HG02884 (cell line): ENCODE measurements at regions not wholly inside any gene's neighbourhood (a gene's known extent, or its start where the extent isn't known, plus 50 kb on each side); places are given as distances from the start of the nearest gene placed in this dataset.

ENCODE experiments used
- ATAC-seq: cut with Tn5 transposase; IDR thresholded peaks from one replicate; pipeline ENCODE4 v1.9.1; 2021; ENCODE audit warnings: mild to moderate bottlenecking, moderate library complexity; ENCODE audit not compliant: unreplicated experiment

- ATAC-seq = no peak
These were observed 162.3 kb upstream of the KLF14 start for GRCh38 chr7:130896051-130896881.

GRCh38 chr7:130896898-130897514 is 163.0 kb upstream of the KLF14 start:
- no peak for ATAC-seq

GRCh38 chr7:130897515-130898419 is 163.8 kb upstream of the KLF14 start:
- no peak for ATAC-seq

- ATAC-seq = no peak
These were observed 165.1 kb upstream of the KLF14 start for GRCh38 chr7:130899071-130899560.

GRCh38 chr7:130899638-130900401 is 165.8 kb upstream of the KLF14 start:
- ATAC-seq = no peak

DNA sequence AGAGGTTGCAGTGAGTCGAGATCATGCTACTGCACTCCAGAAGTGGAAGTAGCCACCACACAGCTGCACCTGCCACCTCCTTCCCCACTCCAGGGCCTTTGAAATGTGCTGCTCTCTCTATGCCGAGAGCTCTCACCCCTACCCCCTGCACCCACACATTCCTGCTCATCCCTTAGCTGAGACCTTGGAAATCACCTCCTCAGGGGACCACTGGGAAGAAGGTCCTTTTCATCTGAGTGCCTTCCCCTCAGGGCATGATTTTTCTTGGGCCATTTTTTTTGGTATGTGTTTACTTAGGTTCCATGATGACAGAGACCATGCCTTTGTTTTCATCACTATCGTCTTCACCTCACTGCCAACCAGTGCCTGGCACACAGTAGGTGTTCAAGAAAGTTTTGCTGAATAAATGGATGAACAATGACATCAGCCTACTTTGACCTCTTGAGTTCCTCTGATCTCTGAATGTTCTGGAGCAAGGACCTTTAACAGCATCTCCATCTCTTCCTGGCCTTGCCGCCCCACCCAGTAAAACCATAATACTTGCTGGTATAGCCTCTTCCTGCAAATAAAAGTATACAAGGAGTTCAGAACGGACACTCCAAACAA is 166.6 kb upstream of the KLF14 start:
- no peak for ATAC-seq

DNA sequence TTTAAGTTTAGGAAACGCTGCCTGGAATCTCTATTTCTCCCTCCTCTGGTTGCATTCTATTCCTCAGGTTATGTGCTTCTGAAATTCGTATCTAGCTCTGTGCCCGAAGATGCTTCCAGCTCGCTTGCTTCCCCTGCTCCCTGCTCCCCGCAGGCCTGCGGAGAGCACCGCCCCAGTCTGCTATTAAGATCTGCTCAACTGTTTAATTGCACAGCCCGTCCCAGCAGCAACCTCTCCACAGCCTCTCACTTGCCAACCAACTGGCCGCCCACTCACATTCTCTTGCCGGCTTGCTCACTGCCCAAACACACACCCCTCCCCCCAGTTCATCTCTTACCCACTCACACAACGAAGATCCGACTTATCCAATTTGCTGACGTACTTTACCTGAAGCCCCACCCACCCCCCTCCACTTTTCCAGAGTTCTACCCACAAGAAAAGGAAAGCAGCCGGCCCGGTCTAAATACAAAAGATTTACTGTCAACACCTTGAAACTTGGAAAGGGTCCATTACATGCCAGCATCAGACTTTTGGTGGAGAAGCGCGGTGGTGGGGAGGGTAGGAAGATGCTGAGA is 167.3 kb upstream of the KLF14 start:
- ATAC-seq = no peak

DNA sequence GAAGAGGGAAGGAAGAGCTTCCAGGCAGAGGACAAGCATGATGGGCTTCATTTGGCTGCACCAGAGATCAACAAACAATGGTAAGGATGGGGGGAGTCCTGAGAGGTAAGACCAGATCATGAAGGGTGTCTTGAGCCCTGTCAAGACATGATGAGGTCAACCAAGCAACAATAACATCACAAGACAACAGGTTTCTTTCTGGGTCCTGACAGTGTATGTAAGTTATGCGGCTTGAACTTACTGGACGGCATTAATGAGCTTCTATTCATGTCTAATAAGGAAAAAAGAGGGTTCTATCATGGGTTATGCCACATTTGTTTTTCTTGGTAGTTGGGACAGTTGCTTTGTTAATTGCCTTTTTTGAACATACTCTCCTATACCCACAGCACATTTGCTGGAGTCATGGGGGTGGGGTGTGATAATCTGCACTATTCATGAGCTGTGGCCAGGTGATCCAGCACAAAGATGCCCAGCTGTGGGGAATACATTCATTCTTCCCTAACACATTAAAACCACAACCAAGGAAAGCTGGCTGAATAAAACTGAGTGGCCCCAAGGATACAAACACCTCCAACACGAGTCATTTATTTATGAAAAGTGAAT is 168.8 kb upstream of the KLF14 start:
- ATAC-seq = no peak

- no peak for ATAC-seq
These were observed 169.5 kb upstream of the KLF14 start for GRCh38 chr7:130903358-130903974.

DNA sequence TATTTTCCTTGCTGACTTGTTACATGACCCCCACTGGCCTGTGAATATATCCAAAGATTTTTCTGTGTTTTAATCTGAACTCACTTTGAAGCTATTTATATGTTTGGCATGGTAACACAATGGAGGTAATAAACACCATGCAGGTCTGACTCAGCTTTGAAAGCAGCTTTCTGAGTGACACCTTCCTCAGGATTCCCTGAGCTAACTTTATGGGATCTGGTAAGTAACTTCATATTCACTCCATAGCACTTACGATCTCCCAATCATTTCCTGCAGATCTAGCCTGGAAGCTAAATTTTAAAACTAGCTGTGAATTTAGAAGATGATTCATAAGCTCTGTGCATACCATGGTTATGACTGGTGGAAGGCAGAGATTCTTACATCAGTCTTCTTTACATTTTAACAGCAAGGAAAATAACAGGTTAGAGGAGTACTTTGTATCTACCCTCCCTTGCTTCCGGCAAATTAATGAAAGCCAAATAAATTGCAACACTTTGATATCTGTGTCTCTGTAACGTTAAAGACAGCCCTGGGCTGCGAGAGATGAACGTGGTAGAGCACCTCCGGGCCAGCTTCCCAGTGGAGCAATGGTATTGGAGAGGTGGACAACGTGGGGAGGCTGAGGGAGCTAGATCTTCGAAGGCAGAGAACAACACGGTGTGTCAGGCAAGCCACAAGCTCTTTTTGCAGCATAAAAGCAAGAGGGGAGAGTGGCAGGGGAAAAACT is 170.2 kb upstream of the KLF14 start:
- ATAC-seq = no peak

DNA sequence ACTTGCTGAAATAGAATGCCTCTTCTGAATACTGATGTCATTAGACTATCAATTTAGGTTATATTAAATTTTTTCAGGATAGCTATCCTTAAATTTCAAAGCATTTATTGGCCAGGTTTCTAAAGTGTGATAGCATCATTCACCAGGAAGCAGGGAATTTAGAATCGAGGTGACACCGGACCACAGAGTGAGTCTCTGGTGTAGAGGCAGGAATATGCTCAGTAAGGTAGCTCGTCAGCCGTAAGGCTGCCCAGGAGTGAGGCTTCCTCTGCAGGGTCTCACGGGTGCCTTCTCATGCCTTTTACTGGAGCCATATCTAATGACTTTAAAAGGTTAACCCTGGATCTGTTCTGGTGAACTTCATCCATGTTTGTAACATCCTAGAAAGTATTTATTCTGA is 170.8 kb upstream of the KLF14 start:
- ATAC-seq = no peak

GRCh38 chr7:130906575-130906974 is 172.6 kb upstream of the KLF14 start:
- ATAC-seq = no peak

DNA sequence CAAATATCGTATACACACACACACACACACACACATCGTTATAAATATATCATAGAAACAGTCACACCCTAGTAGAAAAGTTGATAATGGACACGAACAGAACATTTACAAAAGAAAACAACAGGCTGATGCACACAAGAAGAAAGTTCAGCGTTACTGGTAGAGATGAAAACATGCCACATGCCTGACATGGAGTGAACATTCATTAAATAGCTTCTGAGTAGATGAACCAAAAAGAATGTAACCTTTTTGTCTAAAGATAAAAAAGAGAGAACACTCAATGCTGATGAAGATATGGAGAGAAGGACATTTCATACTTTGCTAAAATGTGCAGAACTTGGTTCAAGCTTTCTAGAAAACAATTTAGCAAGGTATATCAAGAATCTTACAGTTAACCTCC is 173.4 kb upstream of the KLF14 start:
- no peak for ATAC-seq

DNA sequence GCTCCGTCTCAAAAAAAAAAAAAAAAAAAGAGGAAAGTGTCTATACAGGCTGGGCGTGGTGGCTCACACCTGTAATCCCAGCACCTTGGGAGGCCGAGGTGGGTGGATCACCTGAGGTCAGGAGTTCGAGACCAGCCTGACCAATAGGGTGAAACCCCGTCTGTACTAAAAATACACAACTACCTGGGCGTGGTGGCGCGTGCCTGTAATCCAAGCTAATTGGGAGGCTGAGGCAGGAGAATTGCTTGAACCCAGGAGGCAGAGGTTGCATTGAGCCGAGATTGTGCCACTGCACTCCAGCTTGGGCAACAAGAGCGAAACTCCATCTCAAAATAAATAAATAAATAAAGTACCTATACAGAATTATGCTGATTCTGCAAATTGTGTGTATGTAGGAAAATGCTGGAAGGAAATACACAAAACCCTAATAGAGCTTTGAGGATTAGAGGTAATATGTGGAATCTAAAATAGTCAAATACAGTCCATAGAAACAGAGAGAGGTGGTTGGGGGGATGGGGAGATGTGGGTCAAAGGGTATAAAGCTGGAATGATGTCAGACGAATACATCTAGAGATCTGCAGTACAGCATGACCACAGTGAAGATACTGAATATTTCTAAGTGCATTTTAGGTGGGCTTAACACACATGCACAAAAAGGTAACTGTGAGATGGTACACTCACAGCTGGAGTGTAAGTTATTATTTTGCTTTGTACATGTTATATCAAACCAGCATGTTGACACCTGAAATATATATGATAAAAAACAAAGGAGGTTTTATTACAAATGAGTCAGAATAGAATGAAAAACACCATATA is 174.5 kb upstream of the KLF14 start:
- ATAC-seq = no peak

DNA sequence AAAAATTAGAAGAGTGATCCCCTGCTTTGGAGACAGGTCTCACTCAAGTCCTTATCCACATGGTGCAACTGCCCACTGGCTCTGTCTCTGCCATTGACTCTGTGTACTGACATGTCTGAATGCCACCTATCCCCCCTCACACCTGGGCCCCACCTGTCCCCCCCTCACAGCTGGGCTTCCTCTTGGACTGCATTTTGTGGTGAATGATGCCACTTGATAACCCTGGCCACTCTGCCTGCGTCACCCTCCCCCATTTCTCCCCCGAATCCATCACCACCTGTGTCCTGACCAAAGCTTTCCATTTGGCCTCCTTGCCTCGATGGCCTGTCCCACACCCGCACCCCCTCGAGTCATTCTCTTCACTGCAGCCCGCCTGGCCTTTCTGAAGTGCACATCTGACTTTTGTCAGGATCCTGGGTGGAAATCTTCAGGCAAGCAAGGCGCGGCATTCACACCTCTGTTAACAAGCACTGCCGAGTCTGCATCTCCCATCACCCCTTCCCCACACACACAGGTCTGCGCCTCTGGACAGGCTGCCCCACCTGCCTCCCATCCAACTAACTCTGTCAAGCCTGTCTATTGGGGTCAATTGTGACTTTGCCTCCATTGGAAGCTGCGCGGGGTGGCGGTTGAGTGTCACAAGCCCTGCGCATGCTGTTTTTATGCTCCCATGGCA is 175.3 kb upstream of the KLF14 start:
- no peak for ATAC-seq

GRCh38 chr7:130909881-130910672 is 176.1 kb upstream of the KLF14 start:
- ATAC-seq = no peak
